DLD1 (cell line): ENCODE measurements at regions not wholly inside any gene's neighbourhood (a gene's known extent, or its start where the extent isn't known, plus 50 kb on each side); places are given as distances from the start of the nearest gene placed in this dataset.
"Not testable (repeated sequence)": the region's sequence is repeated elsewhere in the genome, so short reads cannot be mapped to it uniquely, and the experiment has no call there.

Source experiments
- in situ Hi-C: cut with HindIII; loops from 2 replicates; pipeline ENCODE4 v1.10.0; 2017; ENCODE audit warnings: low sequenced_read_pairs

- in situ Hi-C loops = no loop called here
These were observed 145.2 kb downstream of the RAD51AP2 start for GRCh38 chr2:17373041-17373440.

DNA sequence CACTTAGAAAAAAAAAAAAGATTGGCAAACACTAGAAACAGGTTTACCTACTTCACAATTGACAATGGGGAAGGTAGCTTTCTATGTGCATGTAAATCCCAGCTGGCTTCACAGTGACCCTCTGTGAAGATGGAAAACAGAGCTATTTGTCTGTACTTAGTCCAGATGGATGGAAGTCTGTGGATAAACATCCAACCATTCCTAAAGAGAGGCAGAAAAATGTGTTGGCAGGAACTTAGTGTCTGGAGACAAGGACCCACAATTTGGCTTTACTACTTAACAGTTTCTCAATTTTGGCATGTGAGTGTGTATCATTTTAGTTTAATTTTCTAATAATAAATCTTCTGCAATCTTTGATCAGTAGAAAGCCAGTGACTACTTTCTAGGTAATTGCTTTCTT, 154.4 kb downstream of the RAD51AP2 start:
- in situ Hi-C loops = no loop called here

DNA sequence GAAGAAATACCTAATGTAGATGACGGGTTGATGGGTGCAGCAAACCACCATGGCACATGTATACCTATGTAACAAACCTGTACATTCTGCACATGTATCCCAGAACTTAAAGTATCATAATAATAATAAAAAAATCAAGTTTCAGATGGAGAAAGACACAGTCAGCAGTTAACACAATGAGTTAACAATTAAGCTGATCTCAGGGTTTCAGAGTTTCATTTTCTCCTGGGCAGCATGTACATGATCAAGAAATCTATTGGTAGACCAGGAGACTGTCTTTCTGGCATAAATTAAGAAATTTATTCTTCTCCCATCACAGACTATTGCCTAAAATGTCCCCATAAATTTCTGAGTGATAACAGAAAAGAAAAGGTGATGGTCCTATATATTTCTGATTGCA, 155.3 kb downstream of the RAD51AP2 start:
- in situ Hi-C loops = no loop called here

DNA sequence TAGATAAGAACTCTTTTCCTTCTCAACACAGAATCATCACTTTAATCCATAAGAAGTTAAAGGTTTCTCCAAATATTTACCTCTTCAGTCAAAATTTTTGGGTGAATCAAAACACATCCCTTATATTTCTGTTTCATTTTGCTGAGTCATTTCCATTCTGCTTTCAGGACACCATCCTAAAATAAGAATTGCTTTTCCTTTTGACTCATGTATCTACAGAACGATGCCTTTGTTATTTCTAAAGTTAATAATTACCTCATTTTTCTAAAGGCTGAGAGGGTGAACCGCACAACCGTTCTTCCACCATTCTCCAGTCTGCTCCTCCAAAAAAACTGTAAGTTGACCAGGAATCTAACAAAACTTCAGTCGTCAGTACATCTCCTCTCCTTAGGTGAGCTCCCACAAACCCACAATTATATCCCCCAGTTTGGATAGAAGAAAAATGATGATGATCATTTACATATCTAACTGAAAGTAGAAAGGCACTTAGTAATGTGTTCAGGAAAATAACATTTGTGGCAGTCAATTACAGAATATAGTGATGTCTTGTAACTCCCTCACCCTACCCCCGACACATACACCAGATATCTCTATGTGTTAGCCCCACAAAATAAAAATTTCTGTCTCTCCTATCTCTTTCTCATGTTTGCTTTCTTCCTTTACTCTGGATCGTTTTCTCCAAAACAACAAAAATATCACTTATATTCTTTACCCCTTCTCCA, 162.5 kb downstream of the RAD51AP2 start:
- in situ Hi-C loops = no loop called here

GRCh38 chr2:17353263-17353662, 165.0 kb downstream of the RAD51AP2 start:
- in situ Hi-C loops = no loop called here

GRCh38 chr2:17342692-17343091, 175.5 kb downstream of the RAD51AP2 start:
- in situ Hi-C loops = not testable (repeated sequence)

GRCh38 chr2:17337507-17337906, 180.7 kb downstream of the RAD51AP2 start:
- in situ Hi-C loops = no loop called here

- in situ Hi-C loops = no loop called here
These were observed 181.8 kb downstream of the RAD51AP2 start for GRCh38 chr2:17336458-17336857.

DNA sequence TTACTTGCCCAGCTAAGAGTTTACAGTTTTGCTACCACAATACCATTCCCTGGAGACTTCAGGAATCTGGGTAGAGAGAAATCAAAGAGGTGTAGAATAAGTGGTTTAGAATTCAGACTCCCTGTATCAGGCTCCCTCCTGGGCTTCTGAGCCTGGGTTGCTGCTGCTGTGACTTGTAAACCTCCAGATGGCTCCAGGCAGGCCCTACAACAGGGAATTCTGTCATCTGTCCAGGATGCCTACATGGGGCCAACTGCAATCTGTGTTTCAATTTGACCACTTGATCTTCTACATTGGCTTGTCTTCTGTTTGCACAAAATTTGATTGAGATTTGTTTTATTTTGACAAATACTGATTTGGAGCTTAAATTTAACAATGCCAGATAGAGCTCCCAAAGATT, 183.9 kb downstream of the RAD51AP2 start:
- in situ Hi-C loops = no loop called here

DNA sequence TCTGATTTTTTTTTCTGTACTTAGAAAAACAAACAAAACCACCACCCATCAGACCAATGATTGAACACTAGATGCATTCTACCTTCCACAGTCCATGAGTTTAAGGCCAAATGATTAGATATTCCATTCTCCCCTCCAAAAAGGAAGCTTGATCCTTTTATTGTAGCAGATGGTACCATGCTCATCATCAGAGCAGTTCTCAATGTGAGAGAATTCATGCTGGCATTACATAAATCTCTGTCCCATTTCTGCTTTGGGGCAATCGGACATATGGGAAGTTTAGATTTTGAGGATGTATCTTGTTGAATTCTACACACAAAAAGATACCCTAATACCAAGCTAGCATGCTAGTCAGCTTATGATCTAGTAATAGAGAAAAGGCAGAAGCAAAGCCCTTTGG, 186.6 kb downstream of the RAD51AP2 start:
- in situ Hi-C loops = no loop called here

DNA sequence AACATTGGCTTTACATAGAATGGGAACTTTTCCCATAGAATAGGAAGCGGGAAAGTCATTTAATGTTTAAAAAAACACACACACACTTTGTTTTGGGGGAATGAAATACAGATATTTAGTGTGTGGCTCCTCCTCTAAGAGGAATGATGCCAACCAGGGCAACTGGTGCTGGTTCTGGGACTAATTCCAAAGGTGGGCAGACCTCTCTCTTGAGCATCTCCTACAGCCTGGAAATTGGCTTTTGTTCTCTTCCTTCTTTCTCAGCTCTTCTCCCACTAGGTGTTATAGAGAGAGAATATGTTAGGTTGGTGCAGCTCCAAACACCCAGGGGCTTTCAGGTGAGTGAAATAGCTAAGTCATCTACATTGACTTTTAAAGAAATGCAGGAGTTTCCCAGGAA, 190.1 kb downstream of the RAD51AP2 start:
- in situ Hi-C loops = no loop called here

DNA sequence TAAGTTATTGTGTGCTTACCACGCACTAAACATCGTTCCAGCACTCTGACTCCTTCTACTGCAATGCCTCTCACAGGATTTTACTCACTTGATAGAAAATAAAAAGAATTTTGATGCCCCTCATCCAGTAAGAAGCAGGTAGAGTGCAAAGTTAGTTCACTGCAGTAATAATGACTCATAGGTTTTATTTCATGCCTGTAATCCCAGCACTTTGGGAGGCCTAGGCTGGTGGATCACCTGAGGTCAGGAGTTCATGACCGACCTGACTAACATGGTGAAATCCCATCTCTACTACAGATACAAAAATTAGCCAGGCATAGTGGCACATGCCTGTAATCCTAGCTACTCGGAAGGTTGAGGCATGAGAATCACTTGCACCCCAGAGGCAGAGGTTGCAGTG, 190.6 kb downstream of the RAD51AP2 start:
- in situ Hi-C loops = no loop called here

- in situ Hi-C loops = no loop called here
These were observed 191.5 kb downstream of the RAD51AP2 start for GRCh38 chr2:17326717-17327116.

DNA sequence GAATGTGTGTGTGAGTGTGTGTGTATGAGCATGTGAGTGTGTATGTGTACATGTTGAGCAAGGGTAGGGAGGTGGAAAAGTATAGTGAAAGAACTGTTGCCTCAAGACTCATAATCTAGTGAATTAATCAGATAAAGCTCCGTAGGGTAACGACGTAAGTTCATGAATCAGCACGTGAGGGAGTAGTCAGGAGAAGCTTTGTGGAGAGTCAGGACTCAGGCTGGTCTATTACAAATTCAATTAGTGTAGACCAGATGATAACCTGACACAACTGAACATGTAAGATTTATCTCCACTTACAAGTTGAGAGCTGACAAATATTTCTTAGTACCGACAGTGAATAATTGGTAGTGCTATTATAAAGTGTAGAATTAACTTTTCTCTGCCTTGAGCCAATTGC, 194.5 kb downstream of the RAD51AP2 start:
- in situ Hi-C loops = loop anchor here (25.0 kb wide), 1 partner anchor 339 kb away; no protein-coding TSS in a partner anchor

GRCh38 chr2:17322461-17322860, 195.8 kb downstream of the RAD51AP2 start:
- in situ Hi-C loops = loop anchor here (25.0 kb wide), 1 partner anchor 340 kb away; no protein-coding TSS in a partner anchor

DNA sequence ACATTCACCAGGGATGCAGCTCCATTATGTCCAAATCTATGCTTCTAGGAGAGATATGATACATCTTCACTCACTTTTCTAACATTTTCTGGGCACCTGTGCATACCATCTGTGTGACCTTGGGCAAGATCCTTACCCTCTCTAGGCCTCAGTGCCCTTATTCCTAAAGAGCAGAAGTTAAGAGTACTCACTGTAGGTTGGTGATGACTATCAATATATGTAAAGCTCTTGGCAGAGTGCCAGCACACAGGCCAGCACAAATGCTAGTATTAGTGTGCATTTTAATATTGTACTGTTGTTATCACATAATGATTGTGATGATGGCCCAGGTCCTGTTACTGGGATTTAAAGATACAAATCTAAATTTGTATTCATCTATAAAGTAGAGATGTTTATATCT, 199.2 kb downstream of the RAD51AP2 start:
- in situ Hi-C loops = loop anchor here (25.0 kb wide), 1 partner anchor 343 kb away; no protein-coding TSS in a partner anchor

DNA sequence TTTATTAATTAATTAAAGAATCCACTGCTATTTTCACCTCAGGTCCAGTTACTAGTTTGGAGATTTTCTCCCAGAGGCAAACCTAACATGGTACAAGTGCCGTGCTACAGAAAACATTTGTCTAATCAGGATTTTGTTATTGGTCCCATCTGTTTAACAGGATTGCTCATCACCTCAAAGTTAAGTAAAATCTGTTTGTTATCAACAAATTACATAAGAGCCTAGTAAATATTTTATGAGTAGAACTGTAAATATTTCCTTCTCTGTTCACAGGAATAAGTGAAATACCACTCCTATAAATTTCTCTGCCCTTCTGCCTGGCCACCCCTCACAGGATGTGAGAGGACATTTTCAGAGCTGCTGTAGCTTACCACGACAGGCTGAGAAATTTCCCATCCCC, 200.2 kb downstream of the RAD51AP2 start:
- in situ Hi-C loops = loop anchor here (25.0 kb wide), 1 partner anchor 344 kb away; no protein-coding TSS in a partner anchor

DNA sequence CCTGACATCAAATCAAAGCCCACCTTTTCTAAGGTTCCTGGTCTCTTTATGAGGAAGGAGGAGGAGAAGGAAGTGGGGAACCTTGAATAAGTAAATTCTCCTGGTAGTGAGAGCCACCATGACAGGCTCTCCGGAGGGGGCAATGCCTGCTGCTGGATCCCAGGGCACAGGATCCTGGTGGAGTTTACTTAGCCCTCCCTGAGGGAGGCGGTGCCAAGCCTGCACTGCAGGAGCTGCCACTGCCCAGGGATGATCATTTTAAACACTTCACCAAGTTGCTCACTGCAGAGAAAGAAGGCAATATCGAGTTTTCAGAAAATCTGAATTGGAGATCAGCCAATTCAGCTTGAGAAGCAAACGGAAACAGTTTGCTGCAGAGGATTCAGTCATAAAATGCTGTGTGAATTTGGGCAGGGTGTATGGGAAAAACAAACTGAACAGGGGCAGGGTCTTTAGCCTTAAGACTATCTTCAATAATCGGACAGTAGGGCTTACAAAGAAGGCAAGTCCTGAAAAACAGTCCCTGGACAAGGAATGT, 200.7 kb downstream of the RAD51AP2 start:
- in situ Hi-C loops = loop anchor here (25.0 kb wide), 1 partner anchor 345 kb away; no protein-coding TSS in a partner anchor

- in situ Hi-C loops = loop anchor here (25.0 kb wide), 1 partner anchor 349 kb away; no protein-coding TSS in a partner anchor
These were observed 205.0 kb downstream of the RAD51AP2 start for GRCh38 chr2:17313261-17313660.

- in situ Hi-C loops = loop anchor here (25.0 kb wide), 1 partner anchor 350 kb away; no protein-coding TSS in a partner anchor
These were observed 206.3 kb downstream of the RAD51AP2 start for GRCh38 chr2:17311771-17312511.

- in situ Hi-C loops = loop anchor here (25.0 kb wide), 1 partner anchor 351 kb away; no protein-coding TSS in a partner anchor
These were observed 207.1 kb downstream of the RAD51AP2 start for GRCh38 chr2:17311106-17311619.
